ENCODE measurements at regions not wholly inside any gene's neighbourhood (a gene's known extent, or its start where the extent isn't known, plus 50 kb on each side); places are given as distances from the start of the nearest gene placed in this dataset.

GRCh38 chr1:2886631-2887030 is 85.1 kb upstream of the TTC34 start:
- no peaks in the 10 kb centered on the region for H3K9me2 ChIP-seq (ENCODE audit: low read depth, low read length)
- H3K27ac ChIP-seq (ENCODE audit: low read depth, low read length, poor library complexity, severe bottlenecking): no peak overlapping the region
- TF ChIP-seq EZH2 (IDR thresholded peaks at IDR 0.05; ENCODE audit: borderline replicate concordance, low read length) (no peak), CTCF (IDR thresholded peaks at IDR 0.05; ENCODE audit: low read length) (no peak)
- H3K27me3 ChIP-seq (ENCODE audit: insufficient read depth, low read length): 0 out of 2 replicates have a peak, but pooled peaks cover 3% of the 10 kb centered on the region
- no peaks in the 10 kb centered on the region for H3K4me1 ChIP-seq (ENCODE audit: insufficient read depth, low read length, severe bottlenecking)
- H3K9me3 ChIP-seq (ENCODE audit: low read length): no peaks in the 10 kb centered on the region
- no peaks in the 10 kb centered on the region for H3F3A ChIP-seq (ENCODE audit: insufficient read depth, low read length)
- H3K9ac ChIP-seq (ENCODE audit: low read length): no peak overlapping the region
- H2AFZ ChIP-seq (ENCODE audit: low read length): no peak overlapping the region
- H3K4me3 ChIP-seq (ENCODE audit: low read depth, low read length, poor library complexity, severe bottlenecking): no peak overlapping the region
- no peaks in the 10 kb centered on the region for H3K36me3 ChIP-seq (ENCODE audit: insufficient read depth, low read length)
- H4K20me1 ChIP-seq (ENCODE audit: insufficient read depth, low read length): no peaks in the 10 kb centered on the region
- H3K79me2 ChIP-seq (ENCODE audit: insufficient read depth, low read length): no peaks in the 10 kb centered on the region
- H3K4me2 ChIP-seq (ENCODE audit: low read length): no peak overlapping the region

DNA sequence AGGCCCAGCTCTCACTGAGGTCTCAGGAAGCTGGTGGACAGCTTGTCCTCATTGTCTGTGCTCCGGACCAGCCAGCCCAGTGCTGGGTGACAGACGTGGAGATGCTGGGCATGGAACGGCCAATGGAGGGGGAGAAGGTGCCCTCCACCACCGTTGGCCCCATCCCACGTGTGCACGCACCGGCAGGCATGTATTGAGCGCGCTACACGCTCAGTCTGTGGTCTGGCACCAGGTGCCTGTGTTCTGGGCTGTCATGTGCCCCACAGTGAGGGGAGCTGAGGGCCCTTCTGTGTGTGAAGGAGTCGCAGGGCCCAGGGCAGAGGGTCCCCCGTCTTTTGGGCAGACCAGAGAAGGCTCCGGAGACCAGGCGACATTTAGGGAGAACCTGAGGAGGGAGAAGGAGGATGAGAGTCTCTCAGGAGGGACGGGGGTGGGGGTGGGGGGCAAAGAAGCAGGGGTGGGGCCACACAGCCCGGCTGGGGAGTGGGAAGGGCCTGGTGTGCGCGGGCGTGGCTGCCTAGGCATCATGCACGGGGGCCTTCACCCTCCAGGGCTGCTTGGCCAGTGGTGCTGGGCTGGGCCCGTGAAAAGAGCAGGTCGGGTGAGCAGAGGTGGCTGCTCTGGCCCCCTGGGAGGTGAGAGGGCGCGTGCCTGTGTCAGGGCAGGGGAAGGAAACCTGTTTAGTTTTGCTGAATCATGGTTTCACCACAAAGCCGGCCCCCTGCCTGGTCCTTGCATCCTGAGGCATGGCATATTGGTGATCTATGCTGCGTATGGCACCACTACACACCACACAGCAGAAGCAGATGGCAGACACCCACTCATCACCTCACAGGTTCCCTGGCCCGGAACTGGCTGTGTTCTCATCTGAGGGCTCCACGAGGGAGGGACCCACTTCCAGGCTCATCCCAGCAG is 86.7 kb upstream of the TTC34 start:
- no peak for TF ChIP-seq CTCF (IDR thresholded peaks at IDR 0.05; ENCODE audit: low read length)
- TF ChIP-seq EZH2 (IDR thresholded peaks at IDR 0.05; ENCODE audit: borderline replicate concordance, low read length): no peak
- Histone ChIP-seq H3K79me2 (ENCODE audit: insufficient read depth, low read length) (no peaks in the 10 kb centered on the region), H3K9me2 (ENCODE audit: low read depth, low read length) (no peaks in the 10 kb centered on the region), H3K4me2 (ENCODE audit: low read length) (no peak overlapping the region), H3K27me3 (ENCODE audit: insufficient read depth, low read length) (0 out of 2 replicates have a peak, but pooled peaks cover 3% of the 10 kb centered on the region), H3K27ac (ENCODE audit: low read depth, low read length, poor library complexity, severe bottlenecking) (no peak overlapping the region), H3K36me3 (ENCODE audit: insufficient read depth, low read length) (no peaks in the 10 kb centered on the region), H2AFZ (ENCODE audit: low read length) (no peak overlapping the region), H3K9me3 (ENCODE audit: low read length) (no peaks in the 10 kb centered on the region), H3K4me3 (ENCODE audit: low read depth, low read length, poor library complexity, severe bottlenecking) (no peak overlapping the region), H3F3A (ENCODE audit: insufficient read depth, low read length) (no peaks in the 10 kb centered on the region), H3K4me1 (ENCODE audit: insufficient read depth, low read length, severe bottlenecking) (no peaks in the 10 kb centered on the region), H3K9ac (ENCODE audit: low read length) (no peak overlapping the region), H4K20me1 (ENCODE audit: insufficient read depth, low read length) (no peaks in the 10 kb centered on the region)

GRCh38 chr1:2890221-2890850 is 88.8 kb upstream of the TTC34 start:
- TF ChIP-seq CTCF (IDR thresholded peaks at IDR 0.05; ENCODE audit: low read length): no peak
- TF ChIP-seq EZH2 (IDR thresholded peaks at IDR 0.05; ENCODE audit: borderline replicate concordance, low read length): no peak
- no peaks in the 10 kb centered on the region for H3K9me3 ChIP-seq (ENCODE audit: low read length)
- no peak overlapping the region for H3K9ac ChIP-seq (ENCODE audit: low read length)
- H4K20me1 ChIP-seq (ENCODE audit: insufficient read depth, low read length): no peaks in the 10 kb centered on the region
- H3F3A ChIP-seq (ENCODE audit: insufficient read depth, low read length): no peaks in the 10 kb centered on the region
- no peak overlapping the region for H3K4me3 ChIP-seq (ENCODE audit: low read depth, low read length, poor library complexity, severe bottlenecking)
- H3K4me2 ChIP-seq (ENCODE audit: low read length): no peak overlapping the region
- no peaks in the 10 kb centered on the region for H3K79me2 ChIP-seq (ENCODE audit: insufficient read depth, low read length)
- H2AFZ ChIP-seq (ENCODE audit: low read length): no peak overlapping the region
- H3K27ac ChIP-seq (ENCODE audit: low read depth, low read length, poor library complexity, severe bottlenecking): no peak overlapping the region
- H3K4me1 ChIP-seq (ENCODE audit: insufficient read depth, low read length, severe bottlenecking): no peaks in the 10 kb centered on the region
- no peaks in the 10 kb centered on the region for H3K9me2 ChIP-seq (ENCODE audit: low read depth, low read length)
- 0 out of 2 replicates have a peak, but pooled peaks cover 3% of the 10 kb centered on the region for H3K27me3 ChIP-seq (ENCODE audit: insufficient read depth, low read length)
- no peaks in the 10 kb centered on the region for H3K36me3 ChIP-seq (ENCODE audit: insufficient read depth, low read length)

Measured in OCI-LY1 (cell line).